ENCODE measurements at regions not wholly inside any gene's neighbourhood (a gene's known extent, or its start where the extent isn't known, plus 50 kb on each side); places are given as distances from the start of the nearest gene placed in this dataset.
A peak's percentile ranks its signal among the peaks of the same experiment; 100 is the strongest.

GRCh38 chr13:99057310-99057975, 79.6 kb upstream of the DOCK9 start:
- Histone ChIP-seq H3K4me3 (replicated peaks in 1 of 3; ENCODE audit: low read depth in 2 of 3, low read length in 3 of 3) (no peak overlapping the region), H2AFZ (ENCODE audit: insufficient read depth, low read depth, low read length, poor library complexity, severe bottlenecking) (no peak overlapping the region), H3K9me3 (replicated peaks in 1 of 2; ENCODE audit: control insufficient read depth in 1 of 2, insufficient read depth in 1 of 2, low read length in 2 of 2) (peaks cover 0 to 46% of the 10 kb centered on the region in 2 donors), H3K4me1 (ENCODE audit: control insufficient read depth in 1 of 2, insufficient read depth in 2 of 2, low read length in 2 of 2) (no peaks in the 10 kb centered on the region), H3K79me2 (ENCODE audit: insufficient read depth, low read length) (no peaks in the 10 kb centered on the region), H3K36me3 (replicated peaks in 1 of 2; ENCODE audit: control insufficient read depth in 1 of 2, insufficient read depth in 2 of 2, low read length in 2 of 2) (no peaks in the 10 kb centered on the region), H3K4me2 (replicated peaks; ENCODE audit: extremely low read depth, low read length, poor library complexity, severe bottlenecking) (no peak overlapping the region), H3K9ac (ENCODE audit: insufficient read depth, low read length, poor library complexity, severe bottlenecking) (no peak overlapping the region), H4K20me1 (ENCODE audit: insufficient read depth, low read length) (peaks cover 4% of the 10 kb centered on the region), H3K27ac (ENCODE audit: low read depth in 1 of 2, low read length in 2 of 2) (no peak overlapping the region), H3K27me3 (ENCODE audit: control insufficient read depth in 2 of 2, insufficient read depth in 2 of 2, low read length in 2 of 2) (peaks cover 99% of the 10 kb centered on the region in 2 donors)
- no peak for TF ChIP-seq CTCF (IDR thresholded peaks at IDR 0.05)
- H3K27ac Mint-ChIP-seq, result no peak overlapping the region
- H3K4me1 Mint-ChIP-seq, result peaks cover 7% of the 10 kb centered on the region
- H3K27me3 Mint-ChIP-seq (ENCODE audit: low read depth in 3 of 3), result peaks cover 87 to 95% (median 91%) of the 10 kb centered on the region in 3 donors
- intact Hi-C loops (cut with micrococcal nuclease), result no loop called here
- peaks cover 0 to 8% (median 6%) of the 10 kb centered on the region in 7 donors for H3K9me3 Mint-ChIP-seq
- 100% methylated on average over 2 of the region's 4 CpGs for WGBS (ENCODE audit: insufficient coverage)
- peak in 1 of 3 donors; percentile 24 for DNase-seq
- peaks cover 0 to 2% of the 10 kb centered on the region in 2 donors for H3K36me3 Mint-ChIP-seq
- H3K4me3 Mint-ChIP-seq, result peak overlapping the region in 1 of 2 donors; percentile 79

GRCh38 chr13:99058527-99059495, 80.9 kb upstream of the DOCK9 start:
- intact Hi-C loops (cut with micrococcal nuclease), result no loop called here
- Histone ChIP-seq H3K4me1 (ENCODE audit: control insufficient read depth in 1 of 2, insufficient read depth in 2 of 2, low read length in 2 of 2) (no peaks in the 10 kb centered on the region), H3K9ac (ENCODE audit: insufficient read depth, low read length, poor library complexity, severe bottlenecking) (no peak overlapping the region), H2AFZ (ENCODE audit: insufficient read depth, low read depth, low read length, poor library complexity, severe bottlenecking) (no peak overlapping the region), H3K4me2 (replicated peaks; ENCODE audit: extremely low read depth, low read length, poor library complexity, severe bottlenecking) (no peak overlapping the region), H3K4me3 (replicated peaks in 1 of 3; ENCODE audit: low read depth in 2 of 3, low read length in 3 of 3) (no peak overlapping the region), H3K79me2 (ENCODE audit: insufficient read depth, low read length) (no peaks in the 10 kb centered on the region), H3K27me3 (ENCODE audit: control insufficient read depth in 2 of 2, insufficient read depth in 2 of 2, low read length in 2 of 2) (peaks cover 99% of the 10 kb centered on the region in 2 donors), H3K9me3 (replicated peaks in 1 of 2; ENCODE audit: control insufficient read depth in 1 of 2, insufficient read depth in 1 of 2, low read length in 2 of 2) (peaks cover 0 to 46% of the 10 kb centered on the region in 2 donors), H4K20me1 (ENCODE audit: insufficient read depth, low read length) (no peaks in the 10 kb centered on the region), H3K36me3 (replicated peaks in 1 of 2; ENCODE audit: control insufficient read depth in 1 of 2, insufficient read depth in 2 of 2, low read length in 2 of 2) (no peaks in the 10 kb centered on the region), H3K27ac (ENCODE audit: low read depth in 1 of 2, low read length in 2 of 2) (no peak overlapping the region)
- Mint-ChIP-seq H3K9me3 (peaks cover 0 to 18% (median 8%) of the 10 kb centered on the region in 7 donors), H3K4me3 (peak overlapping the region in 1 of 2 donors; percentile 61), H3K36me3 (peaks cover 0 to 2% of the 10 kb centered on the region in 2 donors), H3K27ac (no peak overlapping the region), H3K4me1 (peaks cover 7% of the 10 kb centered on the region), H3K27me3 (ENCODE audit: low read depth in 3 of 3) (peaks cover 91 to 96% (median 95%) of the 10 kb centered on the region in 3 donors)
- DNase-seq, result no peak
- TF ChIP-seq CTCF (IDR thresholded peaks at IDR 0.05), result no peak
- WGBS (ENCODE audit: insufficient coverage), result 88% methylated on average over 8 of the region's 8 CpGs

Measured in CD14-positive monocyte (primary cell).